NCI-H1436 (cell line): ENCODE measurements at regions not wholly inside any gene's neighbourhood (a gene's known extent, or its start where the extent isn't known, plus 50 kb on each side); places are given as distances from the start of the nearest gene placed in this dataset.
A peak's percentile ranks its signal among the peaks of the same experiment; 100 is the strongest.

Experiments used
- DNase-seq: peaks from one replicate; lab custom pipeline; 2025; lab: John Stamatoyannopoulos, UW

- no peak for DNase-seq
Observed at GRCh38 chr15:47568030-47568429, 149.3 kb upstream of the SEMA6D start.

- DNase-seq: no peak
Observed at GRCh38 chr15:47570044-47570443, 147.3 kb upstream of the SEMA6D start.

GRCh38 chr15:47570451-47570850 lies 146.9 kb upstream of the SEMA6D start:
- no peak for DNase-seq

GRCh38 chr15:47570881-47571640 lies 146.2 kb upstream of the SEMA6D start:
- DNase-seq: no peak

- no peak for DNase-seq
Observed at GRCh38 chr15:47573673-47574072, 143.6 kb upstream of the SEMA6D start.

GRCh38 chr15:47577000-47577399 lies 140.3 kb upstream of the SEMA6D start:
- DNase-seq: no peak

- DNase-seq: no peak
Observed at GRCh38 chr15:47577461-47577860, 139.8 kb upstream of the SEMA6D start.

- DNase-seq: no peak
Observed at GRCh38 chr15:47582233-47582632, 135.1 kb upstream of the SEMA6D start.

GRCh38 chr15:47584316-47584715 lies 133.0 kb upstream of the SEMA6D start:
- no peak for DNase-seq

- peak; percentile 97 for DNase-seq
Observed at GRCh38 chr15:47586653-47587224, 130.6 kb upstream of the SEMA6D start.

GRCh38 chr15:47587940-47588802 lies 129.1 kb upstream of the SEMA6D start:
- DNase-seq: no peak

- DNase-seq: no peak
Observed at GRCh38 chr15:47588958-47589357, 128.3 kb upstream of the SEMA6D start.

- DNase-seq: no peak
Observed at GRCh38 chr15:47598996-47599395, 118.3 kb upstream of the SEMA6D start.

GRCh38 chr15:47599806-47600205 lies 117.5 kb upstream of the SEMA6D start:
- DNase-seq: no peak

GRCh38 chr15:47602121-47602520 lies 115.2 kb upstream of the SEMA6D start:
- DNase-seq: no peak

- no peak for DNase-seq
Observed at GRCh38 chr15:47603026-47603425, 114.3 kb upstream of the SEMA6D start.

GRCh38 chr15:47607695-47608094 lies 109.6 kb upstream of the SEMA6D start:
- no peak for DNase-seq

GRCh38 chr15:47609693-47610092 lies 107.6 kb upstream of the SEMA6D start:
- DNase-seq: peak; percentile 22

- no peak for DNase-seq
Observed at GRCh38 chr15:47610736-47611135, 106.6 kb upstream of the SEMA6D start.

- DNase-seq: no peak
Observed at GRCh38 chr15:47614360-47615011, 102.8 kb upstream of the SEMA6D start.

- DNase-seq: no peak
Observed at GRCh38 chr15:47616876-47617275, 100.4 kb upstream of the SEMA6D start.

- no peak for DNase-seq
Observed at GRCh38 chr15:47618241-47618640, 99.1 kb upstream of the SEMA6D start.
